Rectal smooth muscle tissue (tissue), 1 donor: ENCODE measurements at regions not wholly inside any gene's neighbourhood (a gene's known extent, or its start where the extent isn't known, plus 50 kb on each side); places are given as distances from the start of the nearest gene placed in this dataset.

Source experiments
- H3K27ac ChIP-seq: one replicate; pipeline ENCODE4 v1.7.0; 2013; ENCODE audit warnings: low read depth, low read length, inconsistent platforms
- H3K27me3 ChIP-seq: one replicate; pipeline ENCODE4 v1.7.0; 2013; ENCODE audit warnings: low read length; ENCODE audit not compliant: control insufficient read depth, insufficient read depth
- H3K36me3 ChIP-seq: one replicate; pipeline ENCODE4 v1.7.0; 2013; ENCODE audit warnings: low read length; ENCODE audit not compliant: control insufficient read depth, insufficient read depth
- H3K4me1 ChIP-seq: one replicate; pipeline ENCODE4 v1.7.0; 2013; ENCODE audit warnings: low read length; ENCODE audit not compliant: control insufficient read depth, insufficient read depth
- H3K4me3 ChIP-seq: one replicate; pipeline ENCODE4 v1.7.0; 2013; ENCODE audit warnings: low read length
- H3K9ac ChIP-seq: one replicate; pipeline ENCODE4 v1.7.0; 2013; ENCODE audit warnings: low read length

DNA sequence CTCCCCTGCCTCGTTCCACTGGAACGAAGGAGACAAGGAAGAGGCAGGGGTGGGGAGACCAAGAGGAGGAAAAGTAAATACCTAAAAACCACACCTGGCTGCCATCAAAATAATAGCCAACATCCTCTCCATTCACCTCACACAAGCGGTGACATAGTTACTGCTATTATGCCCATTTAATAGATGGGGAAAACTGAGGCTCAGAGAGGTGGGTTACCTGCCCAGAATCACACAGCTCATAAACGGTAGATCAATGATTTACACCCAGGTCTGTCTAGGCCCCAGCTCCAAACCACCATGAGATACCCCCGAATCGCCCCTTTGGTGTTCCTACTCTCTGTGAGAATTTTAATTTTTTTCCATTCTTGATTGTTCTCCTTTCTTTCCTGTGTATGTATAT, 253.8 kb downstream of the BMP7 start:
- H3K27me3 ChIP-seq, result no peaks in the 10 kb centered on the region
- no peak overlapping the region for H3K27ac ChIP-seq
- H3K4me1 ChIP-seq, result no peaks in the 10 kb centered on the region
- no peak overlapping the region for H3K9ac ChIP-seq
- no peaks in the 10 kb centered on the region for H3K36me3 ChIP-seq
- no peak overlapping the region for H3K4me3 ChIP-seq

DNA sequence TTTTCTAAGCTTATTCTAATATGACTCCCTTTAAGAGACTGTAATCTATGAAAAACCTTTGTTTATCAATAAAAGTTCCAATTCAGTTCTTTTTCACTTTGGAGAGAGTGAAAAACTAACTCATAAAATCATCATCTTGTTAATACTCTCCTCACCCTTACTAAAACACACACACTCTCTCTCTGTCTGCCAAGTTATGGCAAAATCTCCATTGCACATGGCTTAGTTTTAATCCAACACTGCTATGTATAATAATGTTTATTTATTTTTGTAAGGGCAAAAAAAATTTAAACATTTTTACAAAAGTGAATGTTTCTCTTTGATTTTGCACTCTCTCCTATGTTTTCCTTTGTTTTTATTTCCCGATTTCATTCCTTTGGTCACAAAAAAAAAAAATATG, 253.2 kb downstream of the BMP7 start:
- Histone ChIP-seq H3K4me3 (no peak overlapping the region), H3K27ac (no peak overlapping the region), H3K4me1 (no peaks in the 10 kb centered on the region), H3K36me3 (no peaks in the 10 kb centered on the region), H3K27me3 (no peaks in the 10 kb centered on the region), H3K9ac (no peak overlapping the region)

DNA sequence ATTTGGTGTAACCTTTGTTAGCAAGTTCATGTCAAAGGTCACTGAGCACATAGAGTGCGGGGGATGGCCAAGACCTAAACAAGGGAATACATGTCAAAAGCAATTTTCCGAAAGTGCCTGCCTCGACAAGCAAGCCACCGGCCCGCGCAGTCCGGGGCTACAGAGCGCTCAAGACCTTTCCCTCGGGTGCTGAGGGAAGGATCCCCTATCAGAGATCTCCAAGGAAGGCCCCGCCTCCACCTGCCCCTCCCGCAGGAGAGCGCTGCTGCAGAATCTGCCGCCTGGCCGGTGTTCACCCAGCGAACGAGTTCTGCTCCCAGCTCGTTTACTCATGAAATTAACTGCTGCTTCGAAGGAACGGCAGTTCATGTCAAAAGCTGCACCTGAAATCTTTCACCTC, 252.7 kb downstream of the BMP7 start:
- no peaks in the 10 kb centered on the region for H3K4me1 ChIP-seq
- H3K4me3 ChIP-seq, result no peak overlapping the region
- no peak overlapping the region for H3K27ac ChIP-seq
- no peaks in the 10 kb centered on the region for H3K27me3 ChIP-seq
- H3K9ac ChIP-seq, result no peak overlapping the region
- H3K36me3 ChIP-seq, result no peaks in the 10 kb centered on the region

DNA sequence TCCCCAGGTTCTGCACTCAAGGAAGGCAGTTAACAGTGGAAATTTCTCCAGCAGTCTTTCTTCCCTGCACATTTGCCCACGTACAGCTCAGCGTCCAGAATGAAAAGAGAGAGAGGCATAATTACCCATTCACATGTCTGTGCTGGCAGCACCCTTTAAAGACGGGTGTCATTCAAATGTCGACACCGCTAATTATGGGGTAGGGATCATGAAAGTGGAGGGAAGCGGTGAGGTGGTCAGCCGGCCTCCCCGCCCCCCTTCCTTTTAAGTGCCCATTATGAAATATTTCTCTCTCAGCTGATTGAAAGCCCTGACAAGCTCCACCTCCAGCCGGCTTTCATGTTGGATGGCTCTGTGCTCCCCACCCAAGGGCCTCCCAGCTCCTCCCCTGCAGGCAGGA, 246.1 kb downstream of the BMP7 start:
- Histone ChIP-seq H3K4me3 (no peak overlapping the region), H3K27me3 (no peaks in the 10 kb centered on the region), H3K4me1 (no peaks in the 10 kb centered on the region), H3K27ac (no peak overlapping the region), H3K9ac (no peak overlapping the region), H3K36me3 (no peaks in the 10 kb centered on the region)

DNA sequence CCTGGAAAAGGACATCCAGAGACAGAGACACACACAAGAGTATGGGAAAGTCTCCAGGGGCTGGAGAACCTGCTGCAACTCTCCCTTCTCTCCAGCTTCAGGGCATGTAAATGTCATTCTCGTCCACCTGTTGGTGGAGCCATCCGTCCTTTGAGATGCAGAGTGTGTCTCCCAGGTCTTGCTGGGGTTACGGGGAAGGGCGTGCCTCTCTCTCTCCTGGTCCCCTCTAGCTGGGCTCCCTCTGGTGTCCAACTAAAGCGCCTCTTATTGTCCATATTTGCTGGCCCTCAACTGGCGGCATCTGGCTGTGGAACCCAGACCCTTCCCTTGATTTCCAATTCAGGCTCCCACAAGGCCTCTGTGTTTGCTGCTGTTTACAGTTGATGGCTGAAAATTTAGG, 244.1 kb downstream of the BMP7 start:
- Histone ChIP-seq H3K27me3 (no peaks in the 10 kb centered on the region), H3K4me3 (no peak overlapping the region), H3K9ac (no peak overlapping the region), H3K36me3 (no peaks in the 10 kb centered on the region), H3K27ac (no peak overlapping the region), H3K4me1 (peaks cover 2% of the 10 kb centered on the region)

DNA sequence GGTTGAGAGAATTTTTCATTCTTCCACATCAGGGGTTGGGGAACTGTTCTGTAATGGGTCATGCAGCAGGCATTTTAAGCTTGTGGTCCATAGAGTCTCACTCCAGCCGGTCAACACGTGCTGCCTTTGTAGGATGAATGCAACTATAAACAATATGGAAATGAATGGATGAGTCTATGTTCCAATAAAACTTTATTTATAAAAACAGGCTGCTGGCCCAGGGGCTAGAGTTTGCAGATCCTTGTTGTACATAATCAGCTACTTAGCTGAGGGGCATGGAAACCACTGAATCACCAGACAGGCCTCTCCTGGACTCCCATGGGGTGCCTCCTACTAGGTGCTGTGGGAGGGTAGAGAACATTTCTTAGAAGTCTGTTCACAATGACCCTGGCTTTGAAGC, 243.4 kb downstream of the BMP7 start:
- H3K4me3 ChIP-seq, result no peak overlapping the region

DNA sequence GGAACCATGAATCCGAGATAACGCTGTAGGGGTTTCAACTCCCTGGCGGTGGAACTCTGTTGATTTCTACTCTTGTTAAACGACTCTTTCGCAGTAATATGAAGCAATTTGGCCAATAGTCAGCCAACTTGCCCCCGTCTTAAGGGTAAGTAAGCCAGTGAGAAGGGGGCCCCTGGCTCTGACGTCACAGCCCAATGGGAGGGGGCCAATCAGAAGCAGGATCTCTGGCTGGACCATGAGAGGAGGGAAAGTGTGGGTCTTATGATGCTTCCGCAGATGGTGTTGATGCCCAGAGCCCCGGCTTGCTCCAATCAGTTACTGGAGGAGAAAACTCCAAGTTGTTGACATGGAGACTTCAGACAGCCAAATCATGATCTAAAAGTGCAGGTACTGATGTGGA, 242.4 kb downstream of the BMP7 start:
- Histone ChIP-seq H3K4me3 (no peak overlapping the region), H3K27ac (no peak overlapping the region), H3K27me3 (no peaks in the 10 kb centered on the region), H3K4me1 (peaks cover 2% of the 10 kb centered on the region), H3K9ac (no peak overlapping the region), H3K36me3 (no peaks in the 10 kb centered on the region)

More for the DNA sequence above, 243.4 kb downstream of the BMP7 start:
- Histone ChIP-seq H3K4me1 (peaks cover 2% of the 10 kb centered on the region), H3K9ac (no peak overlapping the region), H3K27me3 (no peaks in the 10 kb centered on the region), H3K36me3 (no peaks in the 10 kb centered on the region), H3K27ac (no peak overlapping the region)

DNA sequence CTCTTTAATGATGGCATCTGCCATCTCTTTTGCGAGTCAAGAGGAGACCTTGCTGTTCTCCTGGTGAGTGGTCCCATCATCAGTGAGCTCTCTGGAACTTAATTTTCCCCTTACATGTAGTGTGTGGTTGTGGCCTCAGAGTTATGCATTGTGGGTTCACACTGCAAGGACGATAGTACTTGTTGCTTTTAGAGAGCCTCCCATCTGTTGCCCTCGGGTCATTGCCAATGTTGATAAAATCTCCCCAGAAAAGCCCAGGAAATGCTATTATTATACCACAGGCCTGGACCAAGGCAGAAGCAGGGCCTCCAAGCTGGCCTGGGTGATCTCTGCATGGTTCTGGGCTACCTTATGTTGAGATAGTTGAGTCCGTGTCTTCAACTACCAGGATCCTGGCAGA, 241.6 kb downstream of the BMP7 start:
- H3K27ac ChIP-seq, result peak overlapping the region; percentile 3
- no peaks in the 10 kb centered on the region for H3K36me3 ChIP-seq
- H3K4me3 ChIP-seq, result no peak overlapping the region
- no peaks in the 10 kb centered on the region for H3K27me3 ChIP-seq
- H3K4me1 ChIP-seq, result peaks cover 2% of the 10 kb centered on the region
- no peak overlapping the region for H3K9ac ChIP-seq

DNA sequence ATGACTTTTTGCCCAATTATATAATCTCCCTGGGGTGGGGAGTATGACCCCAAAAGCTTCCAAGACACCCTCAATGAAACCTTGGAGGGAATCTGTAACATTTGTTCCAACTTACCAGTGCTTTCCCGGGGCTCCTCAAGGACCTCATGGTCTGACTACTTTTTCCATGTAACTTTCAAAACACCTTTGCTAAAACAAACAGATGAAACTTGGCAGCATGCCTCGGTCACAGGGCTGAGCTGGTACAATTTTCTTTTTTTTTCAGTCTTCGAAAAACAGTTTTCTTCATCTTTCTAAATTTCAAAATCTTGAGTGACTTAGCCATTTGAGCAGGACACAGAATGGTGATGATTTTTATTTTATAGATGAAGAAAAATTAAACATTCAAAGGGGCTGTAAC, 241.2 kb downstream of the BMP7 start:
- no peaks in the 10 kb centered on the region for H3K27me3 ChIP-seq
- H3K27ac ChIP-seq, result peak overlapping the region; percentile 3
- H3K36me3 ChIP-seq, result no peaks in the 10 kb centered on the region
- no peak overlapping the region for H3K9ac ChIP-seq
- H3K4me1 ChIP-seq, result peaks cover 2% of the 10 kb centered on the region
- no peak overlapping the region for H3K4me3 ChIP-seq

DNA sequence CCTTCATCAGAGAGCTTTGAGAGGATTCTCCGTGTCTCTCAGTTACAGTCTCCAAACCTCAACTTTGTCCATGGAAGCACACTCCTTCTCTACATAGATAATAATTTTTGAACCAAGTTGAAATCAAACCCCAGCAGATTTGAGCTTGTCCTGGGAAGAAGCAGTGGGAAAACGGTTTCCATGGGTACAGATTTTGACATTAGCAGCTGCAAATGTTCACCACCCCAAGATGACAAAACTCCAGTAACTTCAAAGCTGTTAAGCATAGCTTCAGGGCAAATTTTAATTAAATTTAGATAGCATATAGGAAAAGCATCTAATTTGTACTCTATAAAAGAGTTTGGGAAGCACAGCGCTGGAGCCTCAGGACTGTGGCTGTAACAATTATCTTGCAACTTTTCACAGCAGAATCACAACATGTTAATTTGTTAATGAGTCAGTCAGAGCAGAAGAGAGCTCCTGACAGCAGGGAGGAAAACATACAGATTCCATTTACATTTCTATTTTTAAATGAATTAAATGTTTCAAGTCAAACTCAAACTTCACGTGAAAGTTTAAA, 240.7 kb downstream of the BMP7 start:
- Histone ChIP-seq H3K9ac (no peak overlapping the region), H3K4me1 (peaks cover 2% of the 10 kb centered on the region), H3K27me3 (no peaks in the 10 kb centered on the region), H3K36me3 (no peaks in the 10 kb centered on the region), H3K4me3 (no peak overlapping the region), H3K27ac (no peak overlapping the region)

GRCh38 chr20:57027777-57028176, 238.7 kb downstream of the BMP7 start:
- Histone ChIP-seq H3K27ac (no peak overlapping the region), H3K4me3 (no peak overlapping the region), H3K9ac (no peak overlapping the region), H3K36me3 (no peaks in the 10 kb centered on the region), H3K27me3 (peaks cover 2% of the 10 kb centered on the region), H3K4me1 (peaks cover 2% of the 10 kb centered on the region)

GRCh38 chr20:57030611-57031600, 235.5 kb downstream of the BMP7 start:
- Histone ChIP-seq H3K36me3 (no peaks in the 10 kb centered on the region), H3K4me3 (no peak overlapping the region), H3K4me1 (peaks cover under 1% of the 10 kb centered on the region), H3K27me3 (peaks cover 2% of the 10 kb centered on the region), H3K9ac (no peak overlapping the region), H3K27ac (no peak overlapping the region)
